Neural cell (in vitro differentiated cells): ENCODE measurements at regions not wholly inside any gene's neighbourhood (a gene's known extent, or its start where the extent isn't known, plus 50 kb on each side); places are given as distances from the start of the nearest gene placed in this dataset.

ENCODE experiments used
- CTCF ChIP-seq: fragments of 450-650 bp; IDR thresholded peaks from 2 replicates; pipeline ENCODE4 v1.5.1; 2014; ENCODE audit warnings: antibody characterized with exemption, mild to moderate bottlenecking, moderate library complexity; ENCODE audit not compliant: poor library complexity, severe bottlenecking
- EP300 ChIP-seq: fragments of 450-650 bp; conservative IDR thresholded peaks from 2 replicates; pipeline ENCODE4 v1.6.1; 2014; ENCODE audit warnings: antibody characterized with exemption, mild to moderate bottlenecking, moderate library complexity; ENCODE audit not compliant: poor library complexity, severe bottlenecking
- EZH2 ChIP-seq: fragments of 200-600, 300-800 bp; shearing (Covaris generic), sonication (generic); IDR thresholded peaks from 2 replicates; pipeline ENCODE4 v1.6.1; 2014; ENCODE audit warnings: antibody characterized with exemption, low read length, borderline replicate concordance, mild to moderate bottlenecking; ENCODE audit not compliant: insufficient read depth, poor library complexity, severe bottlenecking
- RAD21 ChIP-seq: fragments of 450-650 bp; conservative IDR thresholded peaks from 2 replicates; pipeline ENCODE4 v1.6.1; 2014; ENCODE audit warnings: antibody characterized with exemption, mild to moderate bottlenecking, moderate library complexity
- REST ChIP-seq: IDR thresholded peaks from 2 replicates; pipeline ENCODE4 v1.6.1; 2012; ENCODE audit warnings: borderline replicate concordance

- TF ChIP-seq CTCF: no peak
- TF ChIP-seq REST: no peak
- TF ChIP-seq EZH2: no peak
- TF ChIP-seq EP300: no peak
- no peak for TF ChIP-seq RAD21
These were observed 54.3 kb upstream of the ZNF800 start for GRCh38 chr7:127446842-127447241.
